ENCODE measurements at regions not wholly inside any gene's neighbourhood (a gene's known extent, or its start where the extent isn't known, plus 50 kb on each side); places are given as distances from the start of the nearest gene placed in this dataset.

GRCh38 chrX:125089761-125090445 lies 229.8 kb upstream of the TEX13C start:
- Mint-ChIP-seq H3K27ac (no peak overlapping the region), H3K9me3 (no peaks in the 10 kb centered on the region), H3K4me3 (no peak overlapping the region), H3K4me1 (no peaks in the 10 kb centered on the region), H3K36me3 (no peaks in the 10 kb centered on the region)
- DNase-seq (ENCODE audit: low spot score in 2 of 2), result no peak
- ATAC-seq, result peak; percentile 57

GRCh38 chrX:125093852-125094251 lies 225.8 kb upstream of the TEX13C start:
- Mint-ChIP-seq H3K27ac (no peak overlapping the region), H3K4me3 (no peak overlapping the region), H3K4me1 (no peaks in the 10 kb centered on the region), H3K9me3 (no peaks in the 10 kb centered on the region), H3K36me3 (no peaks in the 10 kb centered on the region)
- ATAC-seq, result no peak
- no peak for DNase-seq (ENCODE audit: low spot score in 2 of 2)

- Mint-ChIP-seq H3K36me3 (no peaks in the 10 kb centered on the region), H3K4me1 (no peaks in the 10 kb centered on the region), H3K9me3 (no peaks in the 10 kb centered on the region), H3K27ac (no peak overlapping the region), H3K4me3 (no peak overlapping the region)
- ATAC-seq (no peak), DNase-seq (ENCODE audit: low spot score in 2 of 2) (no peak)
Observed at GRCh38 chrX:125094901-125095300, 224.8 kb upstream of the TEX13C start.

- Mint-ChIP-seq H3K4me3 (no peak overlapping the region), H3K36me3 (no peaks in the 10 kb centered on the region), H3K4me1 (no peaks in the 10 kb centered on the region), H3K27ac (no peak overlapping the region), H3K9me3 (no peaks in the 10 kb centered on the region)
- DNase-seq (ENCODE audit: low spot score in 2 of 2), result no peak
- no peak for ATAC-seq
Observed at GRCh38 chrX:125096469-125096868, 223.2 kb upstream of the TEX13C start.

- ATAC-seq (no peak), DNase-seq (ENCODE audit: low spot score in 2 of 2) (no peak)
- no peaks in the 10 kb centered on the region for H3K9me3 Mint-ChIP-seq
- H3K36me3 Mint-ChIP-seq, result no peaks in the 10 kb centered on the region
- no peaks in the 10 kb centered on the region for H3K4me1 Mint-ChIP-seq
- no peak overlapping the region for H3K4me3 Mint-ChIP-seq
- no peak overlapping the region for H3K27ac Mint-ChIP-seq
Observed at GRCh38 chrX:125096870-125097269, 222.8 kb upstream of the TEX13C start.

GRCh38 chrX:125101971-125102755 lies 217.5 kb upstream of the TEX13C start:
- Mint-ChIP-seq H3K9me3 (no peaks in the 10 kb centered on the region), H3K27ac (no peak overlapping the region), H3K36me3 (no peaks in the 10 kb centered on the region), H3K4me1 (no peaks in the 10 kb centered on the region), H3K4me3 (no peak overlapping the region)
- no peak for ATAC-seq
- no peak for DNase-seq (ENCODE audit: low spot score in 2 of 2)

GRCh38 chrX:125103693-125104092 lies 216.0 kb upstream of the TEX13C start:
- no peaks in the 10 kb centered on the region for H3K4me1 Mint-ChIP-seq
- no peak overlapping the region for H3K4me3 Mint-ChIP-seq
- H3K36me3 Mint-ChIP-seq, result no peaks in the 10 kb centered on the region
- no peak for ATAC-seq
- no peak for DNase-seq (ENCODE audit: low spot score in 2 of 2)
- H3K27ac Mint-ChIP-seq, result no peak overlapping the region
- no peaks in the 10 kb centered on the region for H3K9me3 Mint-ChIP-seq

- no peak overlapping the region for H3K27ac Mint-ChIP-seq
- no peak overlapping the region for H3K4me3 Mint-ChIP-seq
- H3K9me3 Mint-ChIP-seq, result no peaks in the 10 kb centered on the region
- ATAC-seq, result no peak
- DNase-seq (ENCODE audit: low spot score in 2 of 2), result no peak
- H3K4me1 Mint-ChIP-seq, result no peaks in the 10 kb centered on the region
- H3K36me3 Mint-ChIP-seq, result no peaks in the 10 kb centered on the region
Observed at GRCh38 chrX:125108921-125109320, 210.8 kb upstream of the TEX13C start.

GRCh38 chrX:125131164-125131563 lies 188.5 kb upstream of the TEX13C start:
- H3K4me1 Mint-ChIP-seq, result no peaks in the 10 kb centered on the region
- no peaks in the 10 kb centered on the region for H3K36me3 Mint-ChIP-seq
- H3K9me3 Mint-ChIP-seq, result no peaks in the 10 kb centered on the region
- no peak overlapping the region for H3K27ac Mint-ChIP-seq
- no peak for DNase-seq (ENCODE audit: low spot score in 2 of 2)
- no peak overlapping the region for H3K4me3 Mint-ChIP-seq
- ATAC-seq, result peak; percentile 47

- H3K4me1 Mint-ChIP-seq, result no peaks in the 10 kb centered on the region
- H3K27ac Mint-ChIP-seq, result no peak overlapping the region
- no peak for DNase-seq (ENCODE audit: low spot score in 2 of 2)
- no peaks in the 10 kb centered on the region for H3K36me3 Mint-ChIP-seq
- no peaks in the 10 kb centered on the region for H3K9me3 Mint-ChIP-seq
- ATAC-seq, result no peak
- no peak overlapping the region for H3K4me3 Mint-ChIP-seq
Observed at GRCh38 chrX:125132274-125132673, 187.4 kb upstream of the TEX13C start.

GRCh38 chrX:125137521-125137920 lies 182.2 kb upstream of the TEX13C start:
- H3K4me3 Mint-ChIP-seq, result no peak overlapping the region
- DNase-seq (ENCODE audit: low spot score in 2 of 2) (no peak), ATAC-seq (no peak)
- no peaks in the 10 kb centered on the region for H3K9me3 Mint-ChIP-seq
- no peak overlapping the region for H3K27ac Mint-ChIP-seq
- H3K4me1 Mint-ChIP-seq, result no peaks in the 10 kb centered on the region
- H3K36me3 Mint-ChIP-seq, result no peaks in the 10 kb centered on the region

- H3K36me3 Mint-ChIP-seq, result no peaks in the 10 kb centered on the region
- no peaks in the 10 kb centered on the region for H3K4me1 Mint-ChIP-seq
- no peaks in the 10 kb centered on the region for H3K9me3 Mint-ChIP-seq
- H3K4me3 Mint-ChIP-seq, result no peak overlapping the region
- no peak for ATAC-seq
- no peak for DNase-seq (ENCODE audit: low spot score in 2 of 2)
- H3K27ac Mint-ChIP-seq, result no peak overlapping the region
Observed at GRCh38 chrX:125150231-125150630, 169.4 kb upstream of the TEX13C start.

- Mint-ChIP-seq H3K36me3 (no peaks in the 10 kb centered on the region), H3K4me3 (no peak overlapping the region), H3K9me3 (no peaks in the 10 kb centered on the region), H3K27ac (no peak overlapping the region), H3K4me1 (no peaks in the 10 kb centered on the region)
- DNase-seq (ENCODE audit: low spot score in 2 of 2) (no peak), ATAC-seq (no peak)
Observed at GRCh38 chrX:125151146-125151545, 168.5 kb upstream of the TEX13C start.

GRCh38 chrX:125152011-125152410 lies 167.7 kb upstream of the TEX13C start:
- ATAC-seq (no peak), DNase-seq (ENCODE audit: low spot score in 2 of 2) (no peak)
- H3K4me1 Mint-ChIP-seq, result no peaks in the 10 kb centered on the region
- no peaks in the 10 kb centered on the region for H3K36me3 Mint-ChIP-seq
- no peak overlapping the region for H3K27ac Mint-ChIP-seq
- no peaks in the 10 kb centered on the region for H3K9me3 Mint-ChIP-seq
- H3K4me3 Mint-ChIP-seq, result no peak overlapping the region

GRCh38 chrX:125153621-125154020 lies 166.1 kb upstream of the TEX13C start:
- ATAC-seq, result no peak
- DNase-seq (ENCODE audit: low spot score in 2 of 2), result no peak
- Mint-ChIP-seq H3K4me3 (no peak overlapping the region), H3K36me3 (no peaks in the 10 kb centered on the region), H3K4me1 (no peaks in the 10 kb centered on the region), H3K9me3 (no peaks in the 10 kb centered on the region), H3K27ac (no peak overlapping the region)
